Activated naive CD4-positive, alpha-beta T cell (primary cell): ENCODE measurements at regions not wholly inside any gene's neighbourhood (a gene's known extent, or its start where the extent isn't known, plus 50 kb on each side); places are given as distances from the start of the nearest gene placed in this dataset.

ENCODE experiments used
- DNase-seq, 4 experiments: peaks; one replicate each; lab custom pipeline; 2025; lab: John Stamatoyannopoulos, UW

DNA sequence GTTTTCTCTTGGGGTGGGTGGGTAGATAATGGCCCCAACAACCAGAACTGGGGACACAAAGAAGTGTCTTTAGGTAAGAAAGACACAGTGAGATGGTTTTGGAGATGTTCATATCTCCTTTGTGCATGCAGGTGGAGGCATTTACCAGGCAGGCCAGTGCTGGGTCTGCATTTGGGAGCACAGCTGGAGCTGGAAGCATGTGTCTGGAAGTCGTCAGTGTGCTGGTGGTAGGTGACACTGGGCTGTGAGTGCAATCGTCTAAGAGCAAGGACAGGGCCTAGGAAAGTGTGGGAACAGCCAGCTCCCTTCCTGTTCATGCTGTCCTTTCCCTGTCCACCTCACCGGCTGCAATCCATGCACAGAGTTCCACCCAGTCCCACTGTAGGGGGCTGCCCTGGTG lies 88.3 kb upstream of the ZNF32 start:
- DNase-seq, result no peak

GRCh38 chr10:43735907-43736306 lies 87.2 kb upstream of the ZNF32 start:
- DNase-seq, result no peak

DNA sequence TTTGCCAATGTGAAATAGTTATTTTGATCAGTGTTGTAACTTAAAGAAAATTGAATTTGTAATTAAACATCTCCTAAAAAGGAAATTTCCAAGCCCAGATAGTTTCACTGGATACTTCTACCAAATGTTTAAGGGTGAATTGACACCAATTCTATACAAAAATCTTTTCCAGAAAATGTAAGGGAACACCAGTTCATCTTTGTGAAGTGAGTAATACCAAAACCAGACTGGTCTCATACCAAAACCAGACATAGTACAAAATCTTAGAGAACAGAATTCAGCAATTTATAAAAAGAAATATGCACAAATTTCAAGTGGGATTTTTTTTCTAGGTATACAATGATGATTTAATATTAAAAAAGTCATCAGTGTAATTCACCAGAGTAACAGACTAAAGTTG lies 86.0 kb upstream of the ZNF32 start:
- no peak for DNase-seq

GRCh38 chr10:43731486-43731885 lies 82.8 kb upstream of the ZNF32 start:
- DNase-seq, result no peak

- DNase-seq, result no peak
Observed at GRCh38 chr10:43728425-43728824, 79.7 kb upstream of the ZNF32 start.

DNA sequence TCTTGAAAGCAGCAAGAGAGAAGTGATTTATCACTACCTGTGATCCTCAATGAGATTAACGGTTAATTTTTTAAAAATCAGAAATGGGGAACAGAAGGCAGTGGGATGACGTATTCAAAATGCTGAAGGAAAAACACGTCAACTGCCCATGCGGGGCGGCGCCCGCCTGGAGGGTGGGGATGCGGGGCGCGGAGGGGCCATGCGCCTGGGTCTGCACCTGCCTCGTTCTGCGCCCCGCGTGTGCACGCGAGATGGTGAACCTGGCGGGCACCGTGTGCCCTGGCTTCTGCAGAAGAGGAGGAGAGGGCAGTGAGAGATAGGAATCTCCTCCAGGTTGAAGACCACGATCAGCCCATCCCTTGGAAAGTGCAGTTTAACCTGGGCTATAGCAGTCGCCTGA lies 79.3 kb upstream of the ZNF32 start:
- DNase-seq, result no peak

DNA sequence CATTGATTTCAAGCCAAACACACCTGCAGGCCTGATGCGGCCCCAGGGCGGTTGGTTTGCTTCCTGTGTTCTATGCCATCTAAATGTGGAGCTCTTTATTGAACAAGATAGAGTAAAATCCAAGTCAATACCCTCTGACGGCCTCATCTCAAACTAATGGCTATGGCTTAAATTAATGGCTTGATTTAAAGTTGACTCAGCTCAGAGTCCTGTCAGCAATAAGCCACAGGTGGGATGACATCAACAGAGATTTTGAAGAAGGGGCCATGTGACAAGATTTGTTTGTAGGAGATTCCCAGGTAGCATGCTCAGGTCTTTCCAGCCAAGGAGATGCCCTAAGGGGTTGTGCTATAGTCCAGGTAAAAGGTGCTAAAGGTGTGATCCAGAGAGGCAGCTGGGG lies 66.7 kb upstream of the ZNF32 start:
- no peak for DNase-seq

- no peak for DNase-seq
Observed at GRCh38 chr10:43712821-43713584, 64.3 kb upstream of the ZNF32 start.

DNA sequence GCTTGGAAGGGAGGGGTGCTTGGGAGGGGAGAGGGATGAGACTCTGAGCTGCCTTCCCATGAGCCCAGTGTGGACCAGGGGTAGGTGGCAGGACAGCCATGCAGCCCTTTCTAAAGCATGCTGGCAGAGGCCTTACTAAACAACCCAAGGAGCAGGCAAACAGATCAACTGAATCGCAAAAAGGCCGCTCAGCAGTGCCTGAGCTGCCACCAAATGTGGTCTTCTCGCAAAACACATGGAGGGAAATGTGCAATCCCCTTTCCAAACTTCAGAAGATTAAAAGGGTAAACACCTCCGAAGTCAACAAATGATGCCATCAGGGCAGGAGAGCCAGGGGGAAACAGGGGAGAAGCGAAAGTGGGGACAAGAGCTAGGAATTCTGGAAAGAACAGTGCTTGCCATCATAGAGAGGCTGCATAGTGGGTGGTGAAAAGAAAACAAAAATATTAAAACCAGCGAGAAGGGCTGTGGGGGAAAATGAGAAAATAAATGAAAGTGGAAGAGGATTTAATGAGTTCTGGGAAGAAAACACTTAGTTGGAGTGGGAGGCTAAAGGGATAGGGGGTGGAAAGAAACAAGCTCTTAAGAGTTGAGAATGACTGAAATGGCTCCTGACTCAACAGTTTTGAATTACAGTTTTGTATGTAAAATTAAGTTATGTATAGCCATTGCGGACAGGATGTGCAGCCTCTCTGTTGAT lies 62.2 kb upstream of the ZNF32 start:
- no peak for DNase-seq

GRCh38 chr10:43708262-43708661 lies 59.6 kb upstream of the ZNF32 start:
- no peak for DNase-seq

- no peak for DNase-seq
Observed at GRCh38 chr10:43707770-43708169, 59.1 kb upstream of the ZNF32 start.

GRCh38 chr10:43706166-43706565 lies 57.5 kb upstream of the ZNF32 start:
- no peak for DNase-seq

GRCh38 chr10:43703286-43703685 lies 54.6 kb upstream of the ZNF32 start:
- DNase-seq, result no peak

- no peak for DNase-seq
Observed at GRCh38 chr10:43702936-43703281, 54.2 kb upstream of the ZNF32 start.

DNA sequence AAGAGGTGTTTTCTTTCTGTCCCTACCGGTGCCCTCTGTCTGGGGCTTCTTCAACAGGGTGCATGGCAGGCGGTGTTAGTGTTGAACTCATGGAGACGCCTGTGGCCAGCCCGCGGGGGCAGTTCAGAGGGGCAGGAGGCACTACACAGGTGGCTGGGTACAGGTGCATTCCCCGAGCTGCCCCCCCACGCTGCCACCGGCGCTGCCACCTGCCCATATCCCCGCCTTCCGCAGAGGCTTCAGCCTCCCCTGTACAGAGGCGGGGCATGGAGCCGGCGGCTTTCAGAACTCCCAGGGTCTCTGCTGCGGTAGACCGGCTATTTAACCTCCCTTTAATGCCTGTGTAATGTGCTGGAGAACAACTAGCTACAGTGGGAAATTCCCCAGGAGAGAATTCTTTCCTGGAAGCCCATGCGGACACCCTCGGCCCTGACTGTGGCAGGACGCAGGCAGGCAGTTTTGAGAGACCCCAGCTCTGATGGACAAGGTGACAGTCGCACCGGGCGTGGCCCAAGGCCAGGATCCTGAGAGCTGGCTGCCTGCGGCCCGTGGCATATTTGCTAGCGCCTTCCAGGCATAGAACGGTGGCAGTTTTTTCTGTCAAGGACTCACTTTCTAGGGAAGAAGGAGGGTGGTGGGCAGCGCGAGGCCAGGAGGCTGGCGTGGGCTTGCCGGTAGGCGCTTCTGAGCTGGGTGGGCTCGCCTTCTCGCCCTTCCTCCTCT lies 53.7 kb upstream of the ZNF32 start:
- DNase-seq, result no peak

- no peak for DNase-seq
Observed at GRCh38 chr10:43701295-43701694, 52.6 kb upstream of the ZNF32 start.

DNA sequence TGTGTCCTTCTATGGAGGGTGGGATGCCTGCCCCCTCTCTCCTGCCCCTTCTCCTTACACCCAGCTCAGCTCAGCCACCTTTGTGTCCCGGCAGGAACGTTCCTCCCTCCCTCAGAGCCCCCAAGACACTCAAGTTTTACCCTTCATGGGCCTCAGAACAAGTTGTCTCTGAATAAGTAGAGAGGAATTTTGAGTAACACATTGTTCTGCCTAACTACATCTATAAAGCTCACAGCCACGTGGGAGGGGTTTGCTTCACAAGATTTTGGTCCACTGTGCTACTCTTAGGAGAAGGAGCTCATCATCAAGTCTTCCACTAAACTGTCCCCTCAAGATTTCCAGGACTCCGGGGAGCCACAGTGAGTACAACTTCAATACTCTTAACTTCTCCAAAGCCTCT lies 51.6 kb upstream of the ZNF32 start:
- DNase-seq, result no peak

DNA sequence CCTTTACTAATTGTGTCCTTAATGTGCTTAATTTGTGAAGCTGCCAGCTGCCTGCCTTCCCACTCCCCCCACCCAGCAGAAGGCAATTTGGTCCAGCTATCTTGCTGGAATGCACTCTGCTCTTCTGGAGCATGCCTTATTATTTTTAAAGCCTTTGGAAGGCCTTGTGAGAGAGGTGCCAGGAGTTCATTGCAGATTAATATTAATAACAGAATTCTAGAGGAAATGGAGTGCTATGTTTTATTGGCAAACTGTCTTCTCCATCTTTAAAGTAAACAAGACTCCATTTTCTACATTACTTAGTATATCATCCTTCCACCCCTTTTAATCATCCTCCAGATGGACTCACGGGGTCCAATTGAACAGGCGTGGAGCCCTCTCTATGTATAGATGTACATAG lies 50.8 kb upstream of the ZNF32 start:
- DNase-seq, result no peak
